Astrocyte of the cerebellum (primary cell): ENCODE measurements at regions not wholly inside any gene's neighbourhood (a gene's known extent, or its start where the extent isn't known, plus 50 kb on each side); places are given as distances from the start of the nearest gene placed in this dataset.

ENCODE experiments used
- DNase-seq: peaks from one replicate; pipeline ENCODE4 v3.0.0-alpha.2; 2011; ENCODE audit warnings: low read depth
- H3K4me3 ChIP-seq: 2 replicates; pipeline ENCODE4 v1.5.1; 2011; ENCODE audit warnings: mild to moderate bottlenecking, low read depth, low read length, moderate library complexity
- CTCF ChIP-seq: IDR thresholded peaks from 2 replicates; pipeline ENCODE4 v1.5.1; 2012; ENCODE audit warnings: low read length, low read depth, moderate library complexity, mild to moderate bottlenecking; ENCODE audit errors: missing control alignments
- in situ Hi-C: cut with HindIII; loops from 2 replicates; pipeline ENCODE4 v1.10.0; 2017; ENCODE audit warnings: low sequenced_read_pairs

DNA sequence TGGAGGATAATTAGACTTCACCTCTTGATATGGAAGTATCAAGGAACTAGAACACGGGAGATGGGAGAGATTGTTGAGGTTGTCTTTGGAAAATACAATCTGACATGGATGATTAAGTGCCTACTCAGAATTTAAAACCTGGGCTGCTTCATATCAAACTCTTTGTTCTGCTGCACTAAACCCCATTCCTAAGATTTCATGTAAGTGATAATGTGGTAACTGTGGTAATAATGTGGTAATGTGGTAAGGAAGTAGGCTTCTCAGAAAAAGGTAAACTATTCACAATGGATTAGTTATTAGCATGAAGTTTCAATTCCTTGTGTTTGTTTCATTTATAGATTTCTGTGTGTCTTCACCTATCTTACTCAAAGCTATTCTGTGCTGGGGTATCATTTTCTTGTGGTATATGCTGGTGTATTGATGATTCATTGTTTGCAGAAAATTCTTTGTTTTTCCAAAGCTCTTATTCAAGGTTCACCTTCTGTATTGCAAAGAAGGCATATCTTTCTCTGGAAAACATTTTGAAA is 129.9 kb upstream of the TAC1 start:
- TF ChIP-seq CTCF: no peak
- in situ Hi-C loops: no loop called here
- no peak for DNase-seq
- no peak overlapping the region for H3K4me3 ChIP-seq

DNA sequence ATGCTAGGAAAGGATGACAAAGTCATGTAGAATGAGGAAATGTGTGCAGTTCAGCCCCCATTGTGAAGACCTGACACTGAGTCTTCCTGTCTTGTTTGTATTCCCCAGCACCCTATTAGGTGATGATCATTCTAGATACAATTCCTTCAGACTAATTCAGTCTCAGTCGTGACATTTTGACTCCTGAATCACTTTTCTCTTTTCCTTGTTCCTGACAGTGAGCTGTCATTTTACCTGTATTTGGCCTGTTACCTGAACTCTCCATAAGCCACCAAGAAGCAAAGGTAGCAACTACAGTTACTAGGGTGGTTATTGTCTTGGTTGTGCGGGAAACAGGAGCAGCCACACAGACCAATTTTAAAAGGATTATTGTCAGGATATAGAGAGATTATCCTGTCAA is 111.4 kb upstream of the TAC1 start:
- no peak overlapping the region for H3K4me3 ChIP-seq
- in situ Hi-C loops: no loop called here
- no peak for TF ChIP-seq CTCF
- DNase-seq: no peak

GRCh38 chr7:97623333-97623732 is 108.6 kb upstream of the TAC1 start:
- TF ChIP-seq CTCF: no peak
- no peak for DNase-seq
- in situ Hi-C loops: no loop called here
- H3K4me3 ChIP-seq: no peak overlapping the region

- DNase-seq: no peak
- no peak for TF ChIP-seq CTCF
- in situ Hi-C loops: no loop called here
- no peak overlapping the region for H3K4me3 ChIP-seq
Observed at GRCh38 chr7:97630116-97630515, 101.8 kb upstream of the TAC1 start.

GRCh38 chr7:97635622-97636021 is 96.3 kb upstream of the TAC1 start:
- H3K4me3 ChIP-seq: no peak overlapping the region
- DNase-seq: no peak
- in situ Hi-C loops: no loop called here
- no peak for TF ChIP-seq CTCF

DNA sequence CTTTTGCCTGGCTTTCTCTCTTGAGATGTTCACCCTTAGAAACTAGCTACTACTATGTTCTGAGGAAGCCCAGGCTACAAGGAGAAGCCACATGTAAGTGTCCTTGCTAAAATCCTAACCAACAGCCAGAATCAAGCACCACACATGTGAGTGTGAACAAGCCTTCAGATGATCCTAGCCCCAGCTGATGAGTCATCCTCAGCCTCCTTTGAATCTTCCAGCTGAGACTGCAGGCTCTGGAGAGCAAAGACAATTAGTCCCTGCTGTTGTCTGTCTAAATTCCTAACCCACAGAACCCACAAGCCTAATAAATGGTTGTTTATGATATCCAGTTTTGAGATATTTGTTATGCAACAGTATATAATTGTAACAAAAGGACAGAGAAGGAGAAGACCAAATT is 92.8 kb upstream of the TAC1 start:
- DNase-seq: no peak
- H3K4me3 ChIP-seq: no peak overlapping the region
- TF ChIP-seq CTCF: no peak
- in situ Hi-C loops: no loop called here

DNA sequence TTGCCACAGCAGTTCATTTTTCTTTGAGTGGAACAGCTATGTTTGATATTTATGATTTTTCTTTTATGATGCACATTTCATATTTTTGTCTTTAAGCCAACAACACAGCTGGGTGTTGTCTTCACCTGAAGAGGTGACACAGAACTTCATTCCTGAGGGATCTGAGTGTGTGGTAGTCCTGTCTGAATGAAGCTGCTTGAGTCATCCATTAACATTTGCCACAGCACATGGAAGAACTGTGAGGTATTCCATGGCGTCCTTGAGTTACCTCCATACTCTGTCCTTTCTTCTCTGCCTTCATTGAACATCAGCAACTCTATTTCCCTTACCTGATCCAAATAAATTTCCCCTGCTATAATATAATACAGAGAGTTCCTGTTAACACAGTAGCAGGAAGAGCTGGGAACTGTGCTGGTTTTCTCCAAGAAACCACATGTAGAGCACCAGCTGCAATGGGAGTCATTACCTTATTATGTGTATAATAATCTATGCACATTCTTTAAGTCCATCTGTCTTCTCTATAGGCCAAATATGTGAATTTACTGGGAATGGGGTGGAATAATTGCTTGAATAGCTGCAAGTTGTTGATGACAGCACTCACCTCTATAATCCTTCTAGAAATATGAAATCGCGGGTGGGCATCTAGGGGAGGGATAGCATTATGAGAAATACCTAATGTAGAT is 72.4 kb upstream of the TAC1 start:
- no peak for DNase-seq
- no peak for TF ChIP-seq CTCF
- no peak overlapping the region for H3K4me3 ChIP-seq
- in situ Hi-C loops: no loop called here
